H1 (cell line): ENCODE measurements at regions not wholly inside any gene's neighbourhood (a gene's known extent, or its start where the extent isn't known, plus 50 kb on each side); places are given as distances from the start of the nearest gene placed in this dataset.

Source experiments
- CTCF ChIA-PET: fragments of 300-600 bp; sonication (Branson Sonifier 250); formaldehyde crosslinking; loops from one replicate; lab custom pipeline; 2021; ENCODE audit not compliant: partially characterized antibody; lab: Charles Lee
- POLR2A ChIA-PET: fragments of 300-600 bp; sonication (Branson Sonifier 250); formaldehyde crosslinking; loops from one replicate; lab custom pipeline; 2021; ENCODE audit warnings: inconsistent platforms; ENCODE audit not compliant: partially characterized antibody; lab: Charles Lee
- DNase-seq, 2 experiments: peaks; one replicate each; pipeline versions ENCODE4 v3.0.0 to v3.0.0-alpha.2; 2010 to 2022; ENCODE audit warnings: low spot score in 2 of 2, low read depth in 1 of 2, mixed read lengths in 1 of 2
- FAIRE-seq: peaks from 2 replicates; lab custom pipeline; 2011; peaks lifted over from hg19 to GRCh38; lab: Jason Lieb, UNC
- H2AFZ ChIP-seq: 2 replicates; pipeline ENCODE4 v1.8.1; 2012; ENCODE audit warnings: low read length, inconsistent platforms
- H2AK5ac ChIP-seq: 2 replicates; pipeline ENCODE4 v1.6.1; 2013; ENCODE audit warnings: low read depth, low read length
- H2BK120ac ChIP-seq: replicated peaks from 2 replicates; pipeline ENCODE3; 2013; ENCODE audit warnings: low read depth, low read length, inconsistent platforms
- H2BK12ac ChIP-seq: 2 replicates; pipeline ENCODE4 v1.6.1; 2013; ENCODE audit warnings: low read depth, low read length
- H2BK15ac ChIP-seq: 2 replicates; pipeline ENCODE4 v1.6.1; 2013; ENCODE audit warnings: low read length
- H2BK20ac ChIP-seq: 2 replicates; pipeline ENCODE4 v1.6.1; 2013; ENCODE audit warnings: low read length
- H2BK5ac ChIP-seq: 2 replicates; pipeline ENCODE4 v1.6.1; 2013; ENCODE audit warnings: low read depth, low read length
- H3K14ac ChIP-seq: 2 replicates; pipeline ENCODE4 v1.6.1; 2013; ENCODE audit warnings: inconsistent platforms; ENCODE audit not compliant: insufficient read length
- H3K18ac ChIP-seq: 2 replicates; pipeline ENCODE4 v1.6.1; 2013; ENCODE audit warnings: low read length; ENCODE audit errors: extremely low read depth
- H3K23ac ChIP-seq: 2 replicates; pipeline ENCODE4 v1.6.1; 2013; ENCODE audit warnings: inconsistent platforms; ENCODE audit not compliant: insufficient read length
- H3K23me2 ChIP-seq: 2 replicates; pipeline ENCODE4 v1.6.1; 2013; ENCODE audit warnings: low read depth, low read length
- H3K27ac ChIP-seq: 2 replicates; pipeline ENCODE4 v1.6.1; 2011; ENCODE audit warnings: low read depth, low read length, inconsistent platforms
- H3K27me3 ChIP-seq, 4 experiments: replicated peaks in 1 of 4; 1 replicate in 1 of 4; 2 replicates in 3 of 4; pipeline versions ENCODE4 v1.6.1 to v1.8.1; 2011 to 2013; ENCODE audit warnings: low read length in 3 of 4, mild to moderate bottlenecking in 3 of 4, inconsistent platforms in 2 of 4, mixed read lengths in 2 of 4, moderate library complexity in 1 of 4; ENCODE audit not compliant: control insufficient read depth in 3 of 4, insufficient read depth in 3 of 4; ENCODE audit errors: extremely low read depth in 1 of 4
- H3K36me3 ChIP-seq, 4 experiments: 2 replicates each; pipeline versions ENCODE4 v1.6.1 to v1.8.1; 2011 to 2013; ENCODE audit warnings: mild to moderate bottlenecking in 4 of 4, low read length in 3 of 4, moderate library complexity in 2 of 4, control low read depth in 1 of 4, inconsistent platforms in 1 of 4; ENCODE audit not compliant: insufficient read depth in 4 of 4, control insufficient read depth in 2 of 4
- H3K4ac ChIP-seq: replicated peaks from 2 replicates; pipeline ENCODE3; 2013; ENCODE audit warnings: low read length, low read depth, mixed read lengths, inconsistent platforms; ENCODE audit not compliant: insufficient read length
- H3K4me1 ChIP-seq, 4 experiments: replicated peaks in 1 of 4; 1 replicate in 1 of 4; 2 replicates in 3 of 4; pipeline versions ENCODE4 v1.6.1 to v1.8.1; 2011 to 2013; ENCODE audit warnings: low read length in 3 of 4, inconsistent platforms in 2 of 4, mixed read lengths in 1 of 4; ENCODE audit not compliant: insufficient read depth in 4 of 4, control insufficient read depth in 3 of 4
- H3K4me2 ChIP-seq, 2 experiments: 2 replicates each; pipeline versions ENCODE4 v1.6.1 to v1.8.1; 2011 to 2013; ENCODE audit warnings: low read depth in 2 of 2, low read length in 2 of 2, control low read depth in 1 of 2, inconsistent platforms in 1 of 2, mild to moderate bottlenecking in 1 of 2; ENCODE audit not compliant: insufficient read depth in 1 of 2
- H3K4me3 ChIP-seq, 4 experiments: fragments of 200-600, 300-600 bp in 1 of 4; sonication (generic), shearing (Covaris generic), sonication (Bioruptor Twin) in 1 of 4; 2 replicates each; pipeline versions ENCODE4 v1.5.1 to v1.8.1; 2011 to 2016; ENCODE audit warnings: low read length in 4 of 4, low read depth in 3 of 4, control low read depth in 2 of 4, inconsistent platforms in 2 of 4, mild to moderate bottlenecking in 2 of 4, mixed read lengths in 1 of 4, moderate library complexity in 1 of 4; ENCODE audit not compliant: insufficient read depth in 2 of 4; ENCODE audit errors: extremely low read depth in 1 of 4
- H3K56ac ChIP-seq: replicated peaks from 2 replicates; pipeline ENCODE3; 2013; ENCODE audit warnings: low read depth, mild to moderate bottlenecking, mixed read lengths, low read length, inconsistent platforms; ENCODE audit not compliant: insufficient read length
- H3K79me1 ChIP-seq: 2 replicates; pipeline ENCODE4 v1.6.1; 2013; ENCODE audit warnings: low read depth, low read length, control low read depth
- H3K79me2 ChIP-seq, 2 experiments: 2 replicates each; pipeline versions ENCODE4 v1.6.1 to v1.8.1; 2012 to 2013; ENCODE audit warnings: low read length in 2 of 2, mild to moderate bottlenecking in 2 of 2, inconsistent platforms in 1 of 2; ENCODE audit not compliant: insufficient read depth in 2 of 2, control insufficient read depth in 1 of 2
- H3K9ac ChIP-seq, 4 experiments: replicated peaks in 1 of 4; 1 replicate in 1 of 4; 2 replicates in 3 of 4; pipeline versions ENCODE4 v1.6.1 to v1.8.1; 2011 to 2013; ENCODE audit warnings: low read depth in 3 of 4, low read length in 3 of 4, control low read depth in 2 of 4, mild to moderate bottlenecking in 2 of 4, moderate library complexity in 2 of 4, inconsistent platforms in 1 of 4; ENCODE audit errors: extremely low read depth in 1 of 4
- H3K9me3 ChIP-seq, 2 experiments: 2 replicates each; pipeline versions ENCODE4 v1.6.1 to v1.8.1; 2012 to 2013; ENCODE audit warnings: mild to moderate bottlenecking in 2 of 2, moderate library complexity in 2 of 2, control low read depth in 1 of 2, inconsistent platforms in 1 of 2, low read depth in 1 of 2, low read length in 1 of 2, mixed read lengths in 1 of 2; ENCODE audit not compliant: insufficient read depth in 2 of 2
- H4K20me1 ChIP-seq, 2 experiments: replicated peaks in 1 of 2; 2 replicates each; pipeline versions ENCODE3 to v1.8.1; 2011 to 2013; ENCODE audit warnings: inconsistent platforms in 2 of 2, low read length in 2 of 2, mild to moderate bottlenecking in 1 of 2; ENCODE audit not compliant: insufficient read depth in 2 of 2, control insufficient read depth in 1 of 2
- H4K5ac ChIP-seq: 2 replicates; pipeline ENCODE4 v1.6.1; 2013; ENCODE audit warnings: low read length, low read depth, mixed read lengths, inconsistent platforms; ENCODE audit not compliant: insufficient read length
- H4K8ac ChIP-seq: 2 replicates; pipeline ENCODE4 v1.8.0; 2013; ENCODE audit warnings: mild to moderate bottlenecking, moderate library complexity, low read length, inconsistent platforms; ENCODE audit not compliant: insufficient read depth; ENCODE audit errors: extremely low read depth
- H4K91ac ChIP-seq: replicated peaks from 2 replicates; pipeline ENCODE3; 2013; ENCODE audit warnings: low read length, mixed read lengths, inconsistent platforms; ENCODE audit not compliant: insufficient read length
- ASH2L ChIP-seq: fragments of 200-600, 300-600 bp; sonication (generic); IDR thresholded peaks from one replicate; pipeline ENCODE4 v1.7.1; 2017; ENCODE audit warnings: low read length
- CBX8 ChIP-seq: fragments of 300-800, 300-1000 bp; sonication (generic); IDR thresholded peaks from 2 replicates; pipeline ENCODE4 v1.7.1; 2016; ENCODE audit warnings: low read depth, low read length, borderline replicate concordance
- CEBPB ChIP-seq: IDR thresholded peaks from 2 replicates; pipeline ENCODE4 v1.6.1; 2012; ENCODE audit warnings: low read depth, low read length
- KDM5A ChIP-seq: fragments of 200-600 bp; IDR thresholded peaks from 2 replicates; pipeline ENCODE4 v1.7.1; 2012; ENCODE audit warnings: mild to moderate bottlenecking, low read length, inconsistent platforms, mixed read lengths
- MAX ChIP-seq: IDR thresholded peaks from 2 replicates; pipeline ENCODE4 v1.6.1; 2012; ENCODE audit warnings: inconsistent platforms
- NRF1 ChIP-seq: IDR thresholded peaks from 2 replicates; pipeline ENCODE4 v1.6.1; 2011; ENCODE audit warnings: mild to moderate bottlenecking, low read depth, low read length, improper control_type of control experiment
- POLR2AphosphoS5 ChIP-seq: IDR thresholded peaks from 2 replicates; pipeline ENCODE4 v1.6.1; 2011; ENCODE audit warnings: low read depth, low read length
- POU5F1 ChIP-seq: IDR thresholded peaks from 2 replicates; pipeline ENCODE4 v1.6.1; 2011; ENCODE audit warnings: low read depth, mild to moderate bottlenecking, low read length, moderate library complexity
- RNF2 ChIP-seq: fragments of 200-900, 300-1000 bp; sonication (generic); IDR thresholded peaks from 2 replicates; pipeline ENCODE4 v1.7.1; 2016; ENCODE audit warnings: borderline replicate concordance, low read depth, mild to moderate bottlenecking, antibody characterized with exemption, low read length; ENCODE audit not compliant: poor library complexity, severe bottlenecking; ENCODE audit errors: missing control alignments
- RXRA ChIP-seq: IDR thresholded peaks from 2 replicates; pipeline ENCODE4 v1.6.1; 2011; ENCODE audit warnings: low read depth, mild to moderate bottlenecking, low read length, moderate library complexity; ENCODE audit not compliant: insufficient read depth
- TAF7 ChIP-seq: optimal IDR thresholded peaks from 2 replicates; pipeline ENCODE3; 2011; ENCODE audit warnings: low read depth, mild to moderate bottlenecking, inconsistent platforms, low read length, moderate library complexity, borderline replicate concordance
- TEAD4 ChIP-seq: IDR thresholded peaks from 2 replicates; pipeline ENCODE4 v1.6.1; 2012; ENCODE audit warnings: low read depth, low read length, inconsistent platforms, mixed read lengths
- USF2 ChIP-seq: IDR thresholded peaks from 2 replicates; pipeline ENCODE4 v1.6.1; 2011; ENCODE audit warnings: low read length, improper control_type of control experiment
- WGBS, 2 experiments: shearing (Covaris generic) in 1 of 2; methylation state at CpG; one replicate each; pipeline versions ENCODE4 v1.1.6 to v1.1.7; 2013 to 2015; ENCODE audit warnings: low lambda C conversion rate in 2 of 2, mixed read lengths in 2 of 2, inconsistent platforms in 1 of 2, low coverage in 1 of 2, missing lambda C conversion rate in 1 of 2; ENCODE audit not compliant: insufficient replicate concordance in 2 of 2, insufficient coverage in 1 of 2, insufficient read length in 1 of 2; ENCODE audit errors: extremely low coverage in 1 of 2, missing lambda C conversion rate in 1 of 2; 5-methylcytosine and 5-hydroxymethylcytosine counted together

DNA sequence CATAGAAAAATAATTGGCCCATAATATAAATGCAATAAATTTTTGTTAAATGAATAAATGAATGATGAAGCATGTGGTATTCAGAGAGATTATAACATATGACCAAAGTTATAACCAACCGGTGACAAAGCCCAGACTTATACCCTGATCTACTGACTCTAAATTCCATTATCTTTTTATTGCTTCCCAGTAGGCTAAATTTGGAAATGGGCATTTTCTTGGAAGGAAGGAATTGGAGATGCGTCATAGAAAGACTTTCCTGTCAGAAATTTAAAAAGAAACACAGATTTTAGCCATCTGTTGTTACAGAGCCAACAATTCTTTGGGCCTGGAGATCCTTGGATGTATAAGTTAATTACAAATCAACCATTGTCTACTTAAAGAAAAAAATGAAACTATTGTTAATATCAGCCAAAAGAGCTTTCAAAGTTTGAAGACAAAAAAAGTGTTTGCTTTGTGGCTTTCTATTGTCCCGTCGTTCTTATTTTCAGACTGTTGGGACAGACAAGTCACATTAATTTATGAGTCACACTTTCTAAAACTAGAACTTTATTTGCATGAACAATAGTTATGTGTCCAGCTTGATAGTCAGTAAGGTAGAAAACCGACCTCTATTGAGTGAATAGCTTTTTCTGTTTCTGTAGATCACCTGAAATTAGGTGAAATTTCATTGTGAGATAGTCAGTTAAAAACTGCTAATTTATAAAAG, 428.7 kb downstream of the GABRG2 start:
- Histone ChIP-seq H3K79me1 (no peaks in the 10 kb centered on the region), H4K20me1 (no peaks in the 10 kb centered on the region), H3K23me2 (no peaks in the 10 kb centered on the region), H3K9me3 (no peaks in the 10 kb centered on the region), H3K4ac (no peak overlapping the region), H4K91ac (no peak overlapping the region), H2BK12ac (no peak overlapping the region), H3K27ac (no peak overlapping the region), H3K4me2 (no peak overlapping the region), H2BK5ac (no peak overlapping the region), H3K56ac (no peak overlapping the region), H4K8ac (no peak overlapping the region), H2BK15ac (no peak overlapping the region), H3K9ac (no peak overlapping the region), H3K4me3 (no peak overlapping the region), H3K36me3 (no peaks in the 10 kb centered on the region), H2BK120ac (no peak overlapping the region), H3K18ac (no peak overlapping the region), H3K27me3 (no peaks in the 10 kb centered on the region), H3K23ac (no peak overlapping the region), H3K79me2 (no peaks in the 10 kb centered on the region), H3K4me1 (no peaks in the 10 kb centered on the region), H3K14ac (no peak overlapping the region), H2BK20ac (no peak overlapping the region), H2AK5ac (no peak overlapping the region), H2AFZ (no peak overlapping the region), H4K5ac (no peak overlapping the region)
- DNase-seq (no peak), FAIRE-seq (no peak)
- CTCF ChIA-PET = interaction anchor here (0.6 kb wide), 1 partner anchor 30 kb away, joined by 3 read pairs; no protein-coding TSS in a partner anchor
- POLR2A ChIA-PET = no interaction called here
- WGBS, 2 experiments = 90% methylated on average over 5 of the region's 5 CpGs; no CpG with 5 or more reads in 1 of the 2 experiments
- TF ChIP-seq ASH2L (no peak), RXRA (no peak), NRF1 (no peak), CEBPB (no peak), POLR2AphosphoS5 (no peak), POU5F1 (no peak), RNF2 (no peak), MAX (no peak), TAF7 (no peak), CBX8 (no peak), USF2 (no peak), TEAD4 (no peak), KDM5A (no peak)
